ENCODE measurements at regions not wholly inside any gene's neighbourhood (a gene's known extent, or its start where the extent isn't known, plus 50 kb on each side); places are given as distances from the start of the nearest gene placed in this dataset.

DNA sequence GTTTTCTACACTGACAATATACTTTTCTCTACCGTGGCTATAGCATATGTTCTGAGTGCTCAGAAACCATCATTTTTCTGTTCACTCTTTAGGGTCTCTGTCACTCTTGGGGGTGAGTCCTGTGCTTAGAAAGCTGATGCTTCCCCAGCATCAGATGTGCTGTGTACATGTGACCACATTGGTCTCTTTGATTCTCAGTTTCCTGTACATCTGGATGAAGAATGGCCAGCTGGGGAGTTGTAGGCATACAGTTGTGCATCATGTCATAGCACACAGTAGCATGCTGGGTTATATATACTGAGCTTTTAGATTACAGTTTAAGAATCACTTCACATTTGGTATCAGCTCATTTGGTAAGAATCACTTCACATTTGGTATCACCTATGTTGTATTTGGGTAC lies 238.6 kb upstream of the PREP start:
- Histone ChIP-seq H3K9me2 (replicated peaks; ENCODE audit: control insufficient read depth, low read length) (no peaks in the 10 kb centered on the region), H3K4me3 (ENCODE audit: low read length) (no peak overlapping the region), H3K4me2 (ENCODE audit: low read length) (no peak overlapping the region), H3K4me1 (ENCODE audit: control insufficient read depth, low read length) (no peaks in the 10 kb centered on the region), H4K20me1 (ENCODE audit: control insufficient read depth, insufficient read depth, low read depth, low read length) (no peaks in the 10 kb centered on the region), H3K36me3 (ENCODE audit: control insufficient read depth, low read length) (no peaks in the 10 kb centered on the region), H3K27ac (ENCODE audit: low read depth, low read length) (no peak overlapping the region), H3K79me2 (ENCODE audit: control insufficient read depth, low read length) (no peaks in the 10 kb centered on the region), H3F3A (ENCODE audit: control insufficient read depth, insufficient read depth) (no peaks in the 10 kb centered on the region), H3K9me3 (ENCODE audit: control insufficient read depth, insufficient read depth, low read length) (no peaks in the 10 kb centered on the region), H3K27me3 (ENCODE audit: control insufficient read depth, low read length) (no peaks in the 10 kb centered on the region)
- TF ChIP-seq EZH2phosphoT487 (IDR thresholded peaks at IDR 0.05; ENCODE audit: borderline replicate concordance, low read length), result no peak
- TF ChIP-seq, protein P1, sequence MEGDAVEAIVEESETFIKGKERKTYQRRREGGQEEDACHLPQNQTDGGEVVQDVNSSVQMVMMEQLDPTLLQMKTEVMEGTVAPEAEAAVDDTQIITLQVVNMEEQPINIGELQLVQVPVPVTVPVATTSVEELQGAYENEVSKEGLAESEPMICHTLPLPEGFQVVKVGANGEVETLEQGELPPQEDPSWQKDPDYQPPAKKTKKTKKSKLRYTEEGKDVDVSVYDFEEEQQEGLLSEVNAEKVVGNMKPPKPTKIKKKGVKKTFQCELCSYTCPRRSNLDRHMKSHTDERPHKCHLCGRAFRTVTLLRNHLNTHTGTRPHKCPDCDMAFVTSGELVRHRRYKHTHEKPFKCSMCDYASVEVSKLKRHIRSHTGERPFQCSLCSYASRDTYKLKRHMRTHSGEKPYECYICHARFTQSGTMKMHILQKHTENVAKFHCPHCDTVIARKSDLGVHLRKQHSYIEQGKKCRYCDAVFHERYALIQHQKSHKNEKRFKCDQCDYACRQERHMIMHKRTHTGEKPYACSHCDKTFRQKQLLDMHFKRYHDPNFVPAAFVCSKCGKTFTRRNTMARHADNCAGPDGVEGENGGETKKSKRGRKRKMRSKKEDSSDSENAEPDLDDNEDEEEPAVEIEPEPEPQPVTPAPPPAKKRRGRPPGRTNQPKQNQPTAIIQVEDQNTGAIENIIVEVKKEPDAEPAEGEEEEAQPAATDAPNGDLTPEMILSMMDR (IDR thresholded peaks at IDR 0.05; ENCODE audit: low read depth, low read length, poor library complexity, severe bottlenecking), result no peak

DNA sequence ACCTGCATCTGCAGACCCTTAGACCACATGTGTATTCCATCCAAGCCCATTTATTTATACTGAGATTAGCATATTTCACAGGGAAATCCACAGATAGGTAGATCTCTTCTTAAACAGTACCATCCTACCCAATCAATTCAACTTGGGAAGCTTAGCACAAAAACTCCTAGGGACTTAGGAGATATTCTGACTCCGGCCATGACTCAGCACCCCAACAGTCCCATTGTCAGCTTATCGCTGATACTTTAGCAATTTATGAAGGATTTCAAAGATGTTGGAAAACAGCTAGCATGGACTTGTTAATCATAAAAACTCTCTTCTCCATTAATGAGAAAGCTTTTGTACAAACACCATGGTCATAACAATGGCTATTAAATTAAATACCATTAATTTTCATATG lies 236.2 kb upstream of the PREP start:
- Histone ChIP-seq H3F3A (ENCODE audit: control insufficient read depth, insufficient read depth) (no peaks in the 10 kb centered on the region), H3K9me3 (ENCODE audit: control insufficient read depth, insufficient read depth, low read length) (no peaks in the 10 kb centered on the region)

DNA sequence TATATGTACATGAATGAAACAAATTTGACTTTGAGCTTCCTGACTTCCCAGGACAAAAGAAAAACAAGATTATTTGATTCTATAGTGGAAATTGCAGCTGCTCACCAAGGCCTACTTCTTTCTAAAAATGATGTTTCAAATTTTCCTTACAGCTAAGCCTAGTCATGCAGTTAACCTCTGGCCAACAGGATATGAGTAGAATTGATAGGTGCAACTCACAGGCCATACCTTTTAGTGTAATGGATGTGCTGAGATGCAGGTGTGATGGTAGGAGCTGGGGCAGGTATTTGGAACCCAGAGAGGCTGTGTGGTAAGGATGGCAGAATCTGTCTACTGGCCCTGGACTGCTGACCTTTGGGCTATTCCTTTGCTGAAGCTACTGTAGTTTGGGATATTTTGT lies 230.9 kb upstream of the PREP start:
- no peaks in the 10 kb centered on the region for H3K27me3 ChIP-seq (ENCODE audit: control insufficient read depth, low read length)
- no peaks in the 10 kb centered on the region for H4K20me1 ChIP-seq (ENCODE audit: control insufficient read depth, insufficient read depth, low read depth, low read length)
- H3K4me3 ChIP-seq (ENCODE audit: low read length), result no peak overlapping the region
- TF ChIP-seq, protein P1 (IDR thresholded peaks at IDR 0.05; ENCODE audit: low read depth, low read length, poor library complexity, severe bottlenecking), result no peak
- TF ChIP-seq EZH2phosphoT487 (IDR thresholded peaks at IDR 0.05; ENCODE audit: borderline replicate concordance, low read length), result no peak
- no peak overlapping the region for H3K4me2 ChIP-seq (ENCODE audit: low read length)
- no peaks in the 10 kb centered on the region for H3K9me2 ChIP-seq (replicated peaks; ENCODE audit: control insufficient read depth, low read length)
- no peaks in the 10 kb centered on the region for H3K79me2 ChIP-seq (ENCODE audit: control insufficient read depth, low read length)
- H3F3A ChIP-seq (ENCODE audit: control insufficient read depth, insufficient read depth), result no peaks in the 10 kb centered on the region
- H3K36me3 ChIP-seq (ENCODE audit: control insufficient read depth, low read length), result no peaks in the 10 kb centered on the region
- no peaks in the 10 kb centered on the region for H3K4me1 ChIP-seq (ENCODE audit: control insufficient read depth, low read length)
- H3K9me3 ChIP-seq (ENCODE audit: control insufficient read depth, insufficient read depth, low read length), result no peaks in the 10 kb centered on the region
- H3K27ac ChIP-seq (ENCODE audit: low read depth, low read length), result no peak overlapping the region

More for the DNA sequence above, 236.2 kb upstream of the PREP start:
- no peaks in the 10 kb centered on the region for H3K36me3 ChIP-seq (ENCODE audit: control insufficient read depth, low read length)
- H3K27ac ChIP-seq (ENCODE audit: low read depth, low read length), result no peak overlapping the region
- no peaks in the 10 kb centered on the region for H3K27me3 ChIP-seq (ENCODE audit: control insufficient read depth, low read length)
- no peaks in the 10 kb centered on the region for H4K20me1 ChIP-seq (ENCODE audit: control insufficient read depth, insufficient read depth, low read depth, low read length)
- no peaks in the 10 kb centered on the region for H3K9me2 ChIP-seq (replicated peaks; ENCODE audit: control insufficient read depth, low read length)
- H3K4me3 ChIP-seq (ENCODE audit: low read length), result no peak overlapping the region
- no peaks in the 10 kb centered on the region for H3K4me1 ChIP-seq (ENCODE audit: control insufficient read depth, low read length)
- TF ChIP-seq, protein P1 (IDR thresholded peaks at IDR 0.05; ENCODE audit: low read depth, low read length, poor library complexity, severe bottlenecking), result no peak
- TF ChIP-seq EZH2phosphoT487 (IDR thresholded peaks at IDR 0.05; ENCODE audit: borderline replicate concordance, low read length), result no peak
- no peak overlapping the region for H3K4me2 ChIP-seq (ENCODE audit: low read length)
- no peaks in the 10 kb centered on the region for H3K79me2 ChIP-seq (ENCODE audit: control insufficient read depth, low read length)

All from DOHH2 (cell line).